GM12878 (cell line): ENCODE measurements at regions not wholly inside any gene's neighbourhood (a gene's known extent, or its start where the extent isn't known, plus 50 kb on each side); places are given as distances from the start of the nearest gene placed in this dataset.

Experiments used
- ATAC-seq: fragments of 200-7000 bp; cut with Tn5 transposase; 3 replicates; pipeline ENCODE4 v1.9.1; 2020; ENCODE audit warnings: mild to moderate bottlenecking, moderate library complexity
- BruUV-seq: library from RNA; stranded (reverse); fragments of 400-500 nt; replicated peaks from 2 replicates; lab custom pipeline; 2021; lab: Mats Ljungman, UMichigan
- CTCF ChIA-PET: fragments of 300-600 bp; sonication (Branson Sonifier 250); formaldehyde crosslinking; extraction: SDS; loops from one replicate; lab custom pipeline; 2021; ENCODE audit warnings: inconsistent platforms; lab: Yijun Ruan, JAX
- POLR2A ChIA-PET: fragments of 350-600 bp; formaldehyde crosslinking; extraction: SDS; loops from one replicate; lab custom pipeline; 2021; ENCODE audit warnings: inconsistent platforms; lab: Charles Lee
- RAD21 ChIA-PET: fragments of 300-600 bp; sonication (Branson Sonifier 250); formaldehyde crosslinking; loops from one replicate; lab custom pipeline; 2023; ENCODE audit warnings: antibody characterized with exemption; ENCODE audit not compliant: unreplicated experiment; lab: Charles Lee
- SMC1A ChIA-PET: fragments of 300-600 bp; sonication (Branson Sonifier 250); formaldehyde crosslinking; loops from one replicate; lab custom pipeline; 2023; ENCODE audit not compliant: unreplicated experiment, uncharacterized antibody; lab: Charles Lee
- DNase-seq: peaks from one replicate; pipeline ENCODE4 v3.0.0-alpha.2; 2011; ENCODE audit warnings: low read depth, low spot score
- FAIRE-seq: peaks from 3 replicates; lab custom pipeline; 2011; peaks lifted over from hg19 to GRCh38; lab: Jason Lieb, UNC
- H2AFZ ChIP-seq: 2 replicates; pipeline ENCODE4 v1.6.0; 2011; ENCODE audit warnings: low read depth, low read length, control low read depth; ENCODE audit not compliant: control insufficient read depth
- H3K27ac ChIP-seq: 2 replicates; pipeline ENCODE4 v1.5.1; 2011; ENCODE audit warnings: control low read depth; ENCODE audit not compliant: control insufficient read depth, insufficient read depth
- H3K27me3 ChIP-seq, 2 experiments: replicated peaks in 1 of 2; 2 replicates each; pipeline versions ENCODE4 v1.6.0 to v1.6.1; 2011; ENCODE audit warnings: low read length in 1 of 2; ENCODE audit not compliant: control insufficient read depth in 2 of 2, insufficient read depth in 2 of 2
- H3K36me3 ChIP-seq, 2 experiments: 2 replicates each; pipeline ENCODE4 v1.5.1; 2011; ENCODE audit warnings: low read length in 1 of 2; ENCODE audit not compliant: control insufficient read depth in 2 of 2, insufficient read depth in 2 of 2
- H3K4me1 ChIP-seq: 2 replicates; pipeline ENCODE4 v1.6.1; 2011; ENCODE audit warnings: mild to moderate bottlenecking, low read length, moderate library complexity, mixed read lengths; ENCODE audit not compliant: control insufficient read depth, insufficient read depth
- H3K4me2 ChIP-seq: 2 replicates; pipeline ENCODE4 v1.6.0; 2011; ENCODE audit warnings: control low read depth; ENCODE audit not compliant: control insufficient read depth, insufficient read depth
- H3K4me3 ChIP-seq: fragments of 200-600 bp; sonication (generic); 2 replicates; pipeline ENCODE4 v1.5.1; 2016
- H3K79me2 ChIP-seq: 2 replicates; pipeline ENCODE4 v1.6.0; 2011; ENCODE audit warnings: low read length; ENCODE audit not compliant: control insufficient read depth, insufficient read depth
- H3K9ac ChIP-seq: 2 replicates; pipeline ENCODE4 v1.8.0; 2011; ENCODE audit warnings: low read length, control low read depth, mixed read lengths; ENCODE audit not compliant: control insufficient read depth, insufficient read depth
- H3K9me3 ChIP-seq: replicated peaks from 3 replicates; pipeline ENCODE4 v1.5.1; 2011; ENCODE audit warnings: mild to moderate bottlenecking, low read length; ENCODE audit not compliant: control insufficient read depth, insufficient read depth
- H4K20me1 ChIP-seq: 2 replicates; pipeline ENCODE4 v1.6.0; 2011; ENCODE audit not compliant: control insufficient read depth, insufficient read depth
- CEBPB ChIP-seq, 2 experiments: fragments of 150-350 bp in 1 of 2; IDR thresholded peaks; 2 replicates each; pipeline ENCODE4 v1.6.1; 2012 to 2014; ENCODE audit warnings: low read depth in 2 of 2, low read length in 2 of 2, borderline replicate concordance in 1 of 2, inconsistent platforms in 1 of 2
- KDM1A ChIP-seq: fragments of 200-600 bp; sonication (generic); IDR thresholded peaks from 2 replicates; pipeline ENCODE4 v1.6.1; 2016; ENCODE audit warnings: borderline replicate concordance
- POLR2AphosphoS5 ChIP-seq: IDR thresholded peaks from 2 replicates; pipeline ENCODE4 v1.6.1; 2011; ENCODE audit warnings: mild to moderate bottlenecking, low read length, inconsistent platforms
- SREBF2 ChIP-seq: IDR thresholded peaks from 2 replicates; pipeline ENCODE4 v1.6.1; 2012; ENCODE audit warnings: mild to moderate bottlenecking, low read length
- STAT3 ChIP-seq: IDR thresholded peaks from 2 replicates; pipeline ENCODE4 v1.6.1; 2011; ENCODE audit warnings: low read depth, low read length, improper control_type of control experiment
- SUZ12 ChIP-seq: fragments of 200-600 bp; sonication (generic); IDR thresholded peaks from one replicate; pipeline ENCODE4 v1.6.1; 2018; ENCODE audit warnings: antibody characterized with exemption, mild to moderate bottlenecking; ENCODE audit not compliant: unreplicated experiment
- in situ Hi-C: fragments of 300-500 bp; cut with MboI; formaldehyde crosslinking; loops from 9 replicates; pipeline ENCODE4 v1.14.3; 2018; ENCODE audit warnings: mixed read lengths
- intact Hi-C: fragments of 100-400 bp; cut with micrococcal nuclease; formaldehyde crosslinking; loops from one replicate; pipeline ENCODE4 v1.14.2; 2022; ENCODE audit not compliant: unreplicated experiment
- TF ChIP-seq, protein P1 (sequence below): IDR thresholded peaks from 2 replicates; pipeline ENCODE4 v1.6.1; 2012; ENCODE audit warnings: low read depth, low read length, improper control_type of control experiment
- TF ChIP-seq, protein P2 (sequence below): fragments of 450-650 bp; IDR thresholded peaks from 2 replicates; pipeline ENCODE4 v1.6.1; 2017; ENCODE audit warnings: mild to moderate bottlenecking, moderate library complexity

DNA sequence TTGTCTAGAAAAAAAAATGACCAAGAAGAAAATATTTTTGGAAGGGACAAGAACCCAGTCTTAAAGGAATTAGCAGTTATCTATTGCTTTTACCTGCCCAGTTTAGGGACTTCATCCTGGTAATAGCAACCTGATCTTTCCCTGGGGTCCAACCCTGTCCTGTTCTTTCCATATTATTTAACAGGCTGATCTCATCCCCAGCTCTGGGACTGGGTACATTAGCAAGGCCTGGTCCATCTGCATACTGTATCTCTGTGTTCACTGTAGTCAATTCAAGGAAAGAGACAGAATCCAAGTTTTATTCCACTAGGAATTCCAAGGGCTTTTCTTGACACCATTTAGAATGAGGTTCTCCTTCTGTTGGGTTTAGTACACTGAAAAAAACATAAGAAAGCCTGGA is 191.7 kb upstream of the GADL1 start:
- ChIA-PET POLR2A (no interaction called here), SMC1A (no interaction called here), RAD21 (no interaction called here), CTCF (interaction anchor here (0.6 to 2.4 kb wide), 2 partner anchors 12 to 953 kb away, joined by 3 to 10 read pairs; no protein-coding TSS in a partner anchor)
- Histone ChIP-seq H3K79me2 (no peaks in the 10 kb centered on the region), H3K4me1 (no peaks in the 10 kb centered on the region), H3K27me3 (no peaks in the 10 kb centered on the region), H4K20me1 (no peaks in the 10 kb centered on the region), H3K4me3 (no peak overlapping the region), H3K4me2 (no peak overlapping the region), H3K36me3 (no peaks in the 10 kb centered on the region), H3K9ac (no peak overlapping the region), H3K9me3 (no peaks in the 10 kb centered on the region), H2AFZ (no peak overlapping the region), H3K27ac (no peak overlapping the region)
- intact Hi-C loops, result no loop called here
- in situ Hi-C loops, result no loop called here
- TF ChIP-seq SUZ12 (no peak), SREBF2 (no peak), STAT3 (no peak), POLR2AphosphoS5 (no peak), CEBPB (IDR thresholded peaks at IDR 0.05; ENCODE audit: borderline replicate concordance in 1 of 2, low read depth in 2 of 2, low read length in 2 of 2) (no peak), KDM1A (no peak)
- TF ChIP-seq, protein P1, sequence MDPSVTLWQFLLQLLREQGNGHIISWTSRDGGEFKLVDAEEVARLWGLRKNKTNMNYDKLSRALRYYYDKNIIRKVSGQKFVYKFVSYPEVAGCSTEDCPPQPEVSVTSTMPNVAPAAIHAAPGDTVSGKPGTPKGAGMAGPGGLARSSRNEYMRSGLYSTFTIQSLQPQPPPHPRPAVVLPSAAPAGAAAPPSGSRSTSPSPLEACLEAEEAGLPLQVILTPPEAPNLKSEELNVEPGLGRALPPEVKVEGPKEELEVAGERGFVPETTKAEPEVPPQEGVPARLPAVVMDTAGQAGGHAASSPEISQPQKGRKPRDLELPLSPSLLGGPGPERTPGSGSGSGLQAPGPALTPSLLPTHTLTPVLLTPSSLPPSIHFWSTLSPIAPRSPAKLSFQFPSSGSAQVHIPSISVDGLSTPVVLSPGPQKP, result no peak
- TF ChIP-seq, protein P2, sequence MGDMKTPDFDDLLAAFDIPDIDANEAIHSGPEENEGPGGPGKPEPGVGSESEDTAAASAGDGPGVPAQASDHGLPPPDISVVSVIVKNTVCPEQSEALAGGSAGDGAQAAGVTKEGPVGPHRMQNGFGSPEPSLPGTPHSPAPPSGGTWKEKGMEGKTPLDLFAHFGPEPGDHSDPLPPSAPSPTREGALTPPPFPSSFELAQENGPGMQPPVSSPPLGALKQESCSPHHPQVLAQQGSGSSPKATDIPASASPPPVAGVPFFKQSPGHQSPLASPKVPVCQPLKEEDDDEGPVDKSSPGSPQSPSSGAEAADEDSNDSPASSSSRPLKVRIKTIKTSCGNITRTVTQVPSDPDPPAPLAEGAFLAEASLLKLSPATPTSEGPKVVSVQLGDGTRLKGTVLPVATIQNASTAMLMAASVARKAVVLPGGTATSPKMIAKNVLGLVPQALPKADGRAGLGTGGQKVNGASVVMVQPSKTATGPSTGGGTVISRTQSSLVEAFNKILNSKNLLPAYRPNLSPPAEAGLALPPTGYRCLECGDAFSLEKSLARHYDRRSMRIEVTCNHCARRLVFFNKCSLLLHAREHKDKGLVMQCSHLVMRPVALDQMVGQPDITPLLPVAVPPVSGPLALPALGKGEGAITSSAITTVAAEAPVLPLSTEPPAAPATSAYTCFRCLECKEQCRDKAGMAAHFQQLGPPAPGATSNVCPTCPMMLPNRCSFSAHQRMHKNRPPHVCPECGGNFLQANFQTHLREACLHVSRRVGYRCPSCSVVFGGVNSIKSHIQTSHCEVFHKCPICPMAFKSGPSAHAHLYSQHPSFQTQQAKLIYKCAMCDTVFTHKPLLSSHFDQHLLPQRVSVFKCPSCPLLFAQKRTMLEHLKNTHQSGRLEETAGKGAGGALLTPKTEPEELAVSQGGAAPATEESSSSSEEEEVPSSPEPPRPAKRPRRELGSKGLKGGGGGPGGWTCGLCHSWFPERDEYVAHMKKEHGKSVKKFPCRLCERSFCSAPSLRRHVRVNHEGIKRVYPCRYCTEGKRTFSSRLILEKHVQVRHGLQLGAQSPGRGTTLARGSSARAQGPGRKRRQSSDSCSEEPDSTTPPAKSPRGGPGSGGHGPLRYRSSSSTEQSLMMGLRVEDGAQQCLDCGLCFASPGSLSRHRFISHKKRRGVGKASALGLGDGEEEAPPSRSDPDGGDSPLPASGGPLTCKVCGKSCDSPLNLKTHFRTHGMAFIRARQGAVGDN, result no peak
- DNase-seq (no peak), FAIRE-seq (no peak), ATAC-seq (no peak)
- BruUV-seq, result no TSS peak
